Ovary (tissue), 7 donors: ENCODE measurements at regions not wholly inside any gene's neighbourhood (a gene's known extent, or its start where the extent isn't known, plus 50 kb on each side); places are given as distances from the start of the nearest gene placed in this dataset.

ENCODE experiments used
- DNase-seq, 5 donors: peaks; one replicate each; pipeline ENCODE4 v3.0.0-alpha.2; 2019 to 2020
- H3K27ac ChIP-seq, 2 donors: fragments of 200-600 bp; one replicate each; pipeline versions ENCODE4 v1.5.1 to v1.8.0; 2019 to 2022
- H3K27me3 ChIP-seq: fragments of 200-600 bp; one replicate; pipeline ENCODE4 v1.8.0; 2022
- H3K36me3 ChIP-seq: fragments of 200-600 bp; sonication (generic); one replicate; pipeline ENCODE4 v1.5.1; 2019
- H3K4me1 ChIP-seq: one replicate; pipeline ENCODE4 v1.8.1; 2013; ENCODE audit warnings: mild to moderate bottlenecking, moderate library complexity; ENCODE audit not compliant: insufficient read depth
- H3K4me3 ChIP-seq: fragments of 200-600 bp; sonication (generic); one replicate; pipeline ENCODE4 v1.5.1; 2017
- H3K9me3 ChIP-seq, 2 donors: fragments of 200-600 bp in 1 of 2; sonication (generic) in 1 of 2; one replicate each; pipeline versions ENCODE4 v1.5.1 to v1.8.1; 2013 to 2019; ENCODE audit warnings: mild to moderate bottlenecking in 1 of 2, moderate library complexity in 1 of 2
- EP300 ChIP-seq: sonication (generic); formaldehyde crosslinking; IDR thresholded peaks from one replicate; pipeline ENCODE4 v1.6.1; 2017; ENCODE audit warnings: antibody characterized with exemption
- POLR2A ChIP-seq: fragments of 450-650 bp; IDR thresholded peaks from one replicate; pipeline ENCODE4 v1.6.1; 2017; ENCODE audit warnings: antibody characterized with exemption, mild to moderate bottlenecking, moderate library complexity
- WGBS, 3 donors: extraction: QIAGEN DNeasy Blood & Tissue Kit in 1 of 3; methylation state at CpG; one replicate each; pipeline versions ENCODE4 v1.1.5 to v1.1.7; 2013 to 2017; 5-methylcytosine and 5-hydroxymethylcytosine counted together
- intact Hi-C, 4 donors: fragments of 100-400 bp; cut with DNase I; formaldehyde crosslinking; loops; one replicate each; pipeline versions ENCODE4 v1.11.0 to v1.15.1; 2022 to 2023
- TF ChIP-seq, protein P1 (sequence below), 3 donors: fragments of 450-650 bp in 2 of 3; fragments of 200-600 bp in 1 of 3; IDR thresholded peaks; one replicate each; pipeline versions ENCODE4 v1.5.1 to v1.8.0; 2016 to 2022; ENCODE audit warnings: antibody characterized with exemption in 3 of 3, mild to moderate bottlenecking in 1 of 3
- donor health status: DM: no; HTN: no; CAD: no; lungs with moderate emphysema.
- donor health status: DM: no; HTN: no; CAD: no.
- donor health status: Bipolar disorder and iron deficiency.
- donor health status: DM: no; HTN: no; CAD: no.
- donor health status: DM: yes; HTN: yes; CAD: no.

- Histone ChIP-seq H3K27me3 (no peaks in the 10 kb centered on the region), H3K9me3 (no peaks in the 10 kb centered on the region), H3K4me1 (peaks cover 6% of the 10 kb centered on the region), H3K36me3 (no peaks in the 10 kb centered on the region), H3K27ac (no peak overlapping the region), H3K4me3 (no peak overlapping the region)
- intact Hi-C loops: no loop called here
- 87 to 93% (median 88%) methylated on average over 8 of the region's 8 CpGs for WGBS, 3 donors
- DNase-seq: no peak
- TF ChIP-seq EP300 (no peak), POLR2A (no peak)
- TF ChIP-seq, protein P1, sequence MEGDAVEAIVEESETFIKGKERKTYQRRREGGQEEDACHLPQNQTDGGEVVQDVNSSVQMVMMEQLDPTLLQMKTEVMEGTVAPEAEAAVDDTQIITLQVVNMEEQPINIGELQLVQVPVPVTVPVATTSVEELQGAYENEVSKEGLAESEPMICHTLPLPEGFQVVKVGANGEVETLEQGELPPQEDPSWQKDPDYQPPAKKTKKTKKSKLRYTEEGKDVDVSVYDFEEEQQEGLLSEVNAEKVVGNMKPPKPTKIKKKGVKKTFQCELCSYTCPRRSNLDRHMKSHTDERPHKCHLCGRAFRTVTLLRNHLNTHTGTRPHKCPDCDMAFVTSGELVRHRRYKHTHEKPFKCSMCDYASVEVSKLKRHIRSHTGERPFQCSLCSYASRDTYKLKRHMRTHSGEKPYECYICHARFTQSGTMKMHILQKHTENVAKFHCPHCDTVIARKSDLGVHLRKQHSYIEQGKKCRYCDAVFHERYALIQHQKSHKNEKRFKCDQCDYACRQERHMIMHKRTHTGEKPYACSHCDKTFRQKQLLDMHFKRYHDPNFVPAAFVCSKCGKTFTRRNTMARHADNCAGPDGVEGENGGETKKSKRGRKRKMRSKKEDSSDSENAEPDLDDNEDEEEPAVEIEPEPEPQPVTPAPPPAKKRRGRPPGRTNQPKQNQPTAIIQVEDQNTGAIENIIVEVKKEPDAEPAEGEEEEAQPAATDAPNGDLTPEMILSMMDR (IDR thresholded peaks at IDR 0.05): no peak
Measured at GRCh38 chr20:22833851-22834250, 201.3 kb upstream of the SSTR4 start.

DNA sequence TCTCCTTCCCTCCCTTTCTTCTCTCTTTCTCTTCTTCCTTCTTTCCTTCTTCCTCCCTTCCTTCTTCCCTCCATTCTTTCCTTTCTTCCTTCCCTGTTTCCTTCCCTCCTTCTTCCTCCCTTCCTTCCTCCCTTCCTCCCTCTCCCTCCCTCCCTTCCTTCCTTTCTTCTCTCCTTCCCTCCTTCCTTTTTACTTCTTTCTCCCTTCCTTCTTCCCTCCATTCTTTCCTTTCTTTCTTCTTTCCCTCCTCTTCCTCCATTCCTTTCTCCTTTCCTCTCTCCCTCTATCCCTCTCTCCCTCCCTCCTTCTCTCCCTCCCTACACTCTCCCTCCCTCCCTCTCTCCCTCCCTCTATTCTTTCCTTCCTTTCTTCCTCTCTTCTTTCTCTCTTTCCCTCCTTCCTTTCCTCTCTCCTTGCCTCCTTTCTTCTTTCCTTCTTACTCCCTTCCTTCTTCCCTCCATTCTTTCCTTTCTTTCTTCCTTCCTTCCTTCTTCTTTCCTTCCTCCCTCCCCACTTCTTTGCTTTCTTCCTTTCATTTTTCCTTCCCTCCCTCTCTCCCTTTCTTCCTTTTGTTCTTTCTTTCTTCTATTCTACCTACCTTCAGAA, 200.4 kb upstream of the SSTR4 start:
- TF ChIP-seq EP300: no peak
- TF ChIP-seq POLR2A: no peak
- TF ChIP-seq, protein P1 (IDR thresholded peaks at IDR 0.05): no peak
- H3K27me3 ChIP-seq: no peaks in the 10 kb centered on the region
- no peaks in the 10 kb centered on the region for H3K9me3 ChIP-seq
- no peak overlapping the region for H3K27ac ChIP-seq
- H3K4me3 ChIP-seq: no peak overlapping the region
- H3K36me3 ChIP-seq: no peaks in the 10 kb centered on the region
- peaks cover 6% of the 10 kb centered on the region for H3K4me1 ChIP-seq
- no peak for DNase-seq
- intact Hi-C loops: no loop called here

DNA sequence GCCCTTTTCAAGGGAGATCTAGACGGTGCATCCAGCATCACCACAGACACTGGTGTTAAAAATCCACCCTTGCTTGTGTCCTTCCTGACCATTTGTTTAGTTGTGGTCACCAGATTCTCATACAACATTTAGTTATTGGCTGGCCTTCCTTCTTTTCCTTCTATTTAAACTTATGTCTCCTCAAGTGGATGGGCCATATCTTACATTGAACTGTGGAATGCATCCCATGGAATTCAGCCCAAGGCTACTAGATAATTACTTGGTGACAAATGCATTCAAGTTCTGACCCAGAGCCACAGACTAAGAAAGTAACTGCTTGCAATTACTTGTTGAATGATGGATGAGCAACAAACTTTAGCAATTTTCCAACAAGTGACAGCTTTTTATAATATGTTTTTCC, 198.9 kb upstream of the SSTR4 start:
- H3K27me3 ChIP-seq: no peaks in the 10 kb centered on the region
- intact Hi-C loops: no loop called here
- TF ChIP-seq, protein P1 (IDR thresholded peaks at IDR 0.05): no peak
- TF ChIP-seq EP300 (no peak), POLR2A (no peak)
- peaks cover 6% of the 10 kb centered on the region for H3K4me1 ChIP-seq
- H3K27ac ChIP-seq: no peak overlapping the region
- DNase-seq: no peak
- WGBS, 3 donors: 13 to 33% (median 32%) methylated on average over 1 of the region's 1 CpG
- no peak overlapping the region for H3K4me3 ChIP-seq
- H3K9me3 ChIP-seq: no peaks in the 10 kb centered on the region
- no peaks in the 10 kb centered on the region for H3K36me3 ChIP-seq

- Histone ChIP-seq H3K27ac (no peak overlapping the region), H3K27me3 (no peaks in the 10 kb centered on the region), H3K9me3 (no peaks in the 10 kb centered on the region), H3K4me1 (peaks cover 6% of the 10 kb centered on the region), H3K4me3 (no peak overlapping the region), H3K36me3 (no peaks in the 10 kb centered on the region)
- intact Hi-C loops: no loop called here
- DNase-seq: no peak
- TF ChIP-seq POLR2A (no peak), EP300 (no peak)
- TF ChIP-seq, protein P1 (IDR thresholded peaks at IDR 0.05): no peak
- 71 to 92% (median 78%) methylated on average over 1 of the region's 1 CpG for WGBS, 3 donors
Measured at GRCh38 chr20:22836877-22837276, 198.2 kb upstream of the SSTR4 start.
